CD4-positive, alpha-beta T cell treated with Interleukin-12 subunit alpha and Interleukin-12 subunit beta, for 1 hour (primary cell): ENCODE measurements at regions not wholly inside any gene's neighbourhood (a gene's known extent, or its start where the extent isn't known, plus 50 kb on each side); places are given as distances from the start of the nearest gene placed in this dataset.

Experiments
- DNase-seq: peaks from one replicate; pipeline ENCODE4 v3.0.0-alpha.2; 2020

DNA sequence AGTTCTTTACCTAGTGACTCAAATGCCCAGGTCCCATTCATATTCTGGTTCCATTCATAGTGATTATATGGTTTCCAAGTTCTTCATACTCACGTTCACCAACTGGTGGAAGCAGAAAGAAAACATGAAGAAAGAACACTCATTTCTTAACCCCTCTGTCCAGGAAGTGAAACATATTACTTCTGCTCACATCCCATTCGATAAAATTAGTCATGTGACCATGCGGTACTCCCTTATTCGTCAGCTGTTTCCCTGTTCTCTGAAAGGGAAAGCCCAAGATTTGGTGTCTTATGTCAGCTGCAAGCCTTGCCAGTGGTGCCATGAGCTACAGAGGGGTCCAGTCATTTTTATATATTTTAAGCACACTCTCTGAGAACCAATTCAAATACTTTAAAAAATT is 387.0 kb upstream of the DMAC1 start:
- no peak for DNase-seq

DNA sequence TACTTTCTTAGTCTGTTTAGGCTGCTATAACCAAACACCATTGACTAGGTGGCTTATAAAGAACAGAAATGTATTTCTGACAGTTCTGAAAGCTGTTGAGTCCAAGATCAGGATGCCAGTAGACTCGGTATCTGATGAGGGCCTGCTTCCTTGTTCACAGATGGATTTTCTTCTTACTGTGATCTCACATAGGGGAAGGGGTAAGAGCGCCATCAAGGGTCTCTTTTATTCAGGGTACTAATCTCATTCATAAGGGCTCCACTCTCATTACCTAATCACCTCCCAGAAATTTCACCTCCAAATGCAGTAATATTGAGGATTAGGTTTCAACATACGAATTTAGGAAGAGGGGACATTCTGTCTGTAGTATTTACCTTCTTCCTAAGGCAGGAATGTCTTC is 384.0 kb upstream of the DMAC1 start:
- DNase-seq = no peak

DNA sequence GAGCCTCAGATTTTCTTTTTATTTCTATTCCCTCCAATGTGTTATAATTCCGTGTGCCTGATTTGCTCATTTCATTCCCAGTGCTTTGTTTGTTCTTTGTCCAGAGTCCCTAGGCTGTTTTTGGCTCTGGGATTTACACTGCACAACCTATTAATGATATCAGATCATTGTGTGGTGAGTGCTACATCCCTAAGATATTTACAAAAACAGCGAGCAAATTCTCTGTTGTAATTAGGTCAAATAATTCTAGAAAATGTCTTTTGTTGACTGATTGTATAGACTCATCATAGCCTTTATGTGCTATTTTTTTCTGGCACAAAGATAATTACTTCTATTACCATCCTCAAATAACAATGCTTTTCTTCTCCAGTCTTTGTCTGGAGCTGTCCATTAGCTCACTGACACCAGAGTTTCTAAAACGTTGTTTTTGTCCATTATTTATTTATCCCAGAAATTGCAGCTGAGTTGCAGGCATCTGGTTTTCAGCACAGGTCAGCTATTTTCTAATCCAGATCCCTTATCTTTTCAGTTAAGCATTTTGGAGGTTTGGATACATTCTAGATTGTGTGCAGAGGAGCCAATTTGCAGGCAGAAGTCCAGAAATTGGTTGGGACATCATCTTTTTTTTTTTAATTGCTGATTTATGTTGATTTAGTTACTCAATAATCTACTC is 379.9 kb upstream of the DMAC1 start:
- DNase-seq = no peak

DNA sequence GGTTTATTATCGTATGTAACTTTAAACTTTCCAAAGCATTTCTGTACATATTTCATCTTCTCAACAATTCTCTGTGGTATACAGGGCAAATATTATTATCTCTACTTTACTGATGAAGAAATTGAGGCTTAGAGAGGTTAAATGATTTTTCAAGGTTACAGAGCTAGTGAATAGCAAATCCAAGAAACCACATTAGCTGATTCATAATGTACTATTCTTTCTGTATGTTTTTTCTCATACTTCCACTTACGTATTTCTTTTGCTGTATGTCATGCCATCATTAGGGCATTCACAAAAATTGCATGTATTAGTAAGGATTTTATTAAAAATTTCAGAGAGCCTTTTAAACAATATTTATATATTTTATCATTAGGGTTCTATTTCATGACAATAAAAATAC is 372.4 kb upstream of the DMAC1 start:
- no peak for DNase-seq

DNA sequence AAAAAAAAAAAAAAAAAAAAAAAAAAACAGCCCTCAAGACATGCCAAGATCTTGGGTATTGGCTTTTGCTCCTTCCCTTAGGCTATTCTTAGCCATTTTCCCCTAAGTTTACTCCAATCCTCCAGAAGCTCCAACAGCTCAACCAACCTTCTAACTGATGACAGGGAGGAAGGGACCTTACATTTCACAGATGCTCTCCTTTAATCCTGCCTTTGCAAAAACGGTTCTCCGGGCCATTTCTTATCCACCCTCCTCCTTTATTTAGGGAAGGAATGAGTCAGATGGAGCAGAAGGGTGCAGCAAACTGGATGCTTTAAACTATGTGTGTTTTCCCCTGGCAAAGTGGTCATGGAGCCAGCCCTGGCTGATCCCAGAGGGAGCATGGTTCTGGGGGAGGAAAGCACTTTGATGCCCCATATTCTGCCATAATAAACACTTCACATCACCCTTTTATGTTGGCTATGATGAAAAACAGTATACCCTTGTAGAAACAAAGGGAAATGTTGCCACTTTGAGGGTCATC is 369.4 kb upstream of the DMAC1 start:
- DNase-seq = no peak

DNA sequence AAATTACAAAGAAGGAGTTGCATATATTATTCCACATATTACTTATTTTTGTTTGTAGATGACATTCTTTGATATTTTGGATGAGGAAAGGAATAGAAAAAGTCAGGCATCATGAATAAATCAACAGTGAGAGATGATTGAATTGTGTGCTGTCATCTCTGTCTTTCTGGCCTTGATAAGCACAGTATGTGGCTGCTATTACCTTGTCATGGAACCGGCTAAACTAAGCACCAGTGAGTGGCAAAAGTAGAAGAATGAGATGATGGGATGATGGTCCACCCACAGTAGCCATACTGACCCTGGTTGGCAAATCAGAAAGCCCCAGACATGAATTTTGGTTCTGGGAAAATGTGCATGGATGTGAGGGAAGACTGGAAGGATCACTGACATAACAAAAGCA is 361.2 kb upstream of the DMAC1 start:
- DNase-seq = no peak

DNA sequence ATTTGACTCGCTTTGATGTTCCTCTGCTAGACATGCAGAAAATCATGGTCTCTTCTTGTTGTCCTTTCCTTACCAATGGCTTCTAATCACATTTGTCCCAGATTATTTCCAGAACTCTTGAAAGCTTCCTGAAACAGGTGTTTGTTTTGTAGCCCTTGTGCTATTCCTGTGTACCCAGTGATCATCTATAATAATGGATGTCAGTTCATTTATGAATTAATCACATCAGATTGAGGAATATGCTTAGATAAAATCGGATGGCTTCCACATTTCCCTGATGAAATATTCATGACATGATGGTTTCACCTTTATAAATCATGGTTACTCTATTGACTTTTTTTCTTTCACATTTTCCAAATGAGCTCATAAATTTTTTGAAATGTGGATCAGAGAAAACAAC is 359.0 kb upstream of the DMAC1 start:
- DNase-seq = no peak

DNA sequence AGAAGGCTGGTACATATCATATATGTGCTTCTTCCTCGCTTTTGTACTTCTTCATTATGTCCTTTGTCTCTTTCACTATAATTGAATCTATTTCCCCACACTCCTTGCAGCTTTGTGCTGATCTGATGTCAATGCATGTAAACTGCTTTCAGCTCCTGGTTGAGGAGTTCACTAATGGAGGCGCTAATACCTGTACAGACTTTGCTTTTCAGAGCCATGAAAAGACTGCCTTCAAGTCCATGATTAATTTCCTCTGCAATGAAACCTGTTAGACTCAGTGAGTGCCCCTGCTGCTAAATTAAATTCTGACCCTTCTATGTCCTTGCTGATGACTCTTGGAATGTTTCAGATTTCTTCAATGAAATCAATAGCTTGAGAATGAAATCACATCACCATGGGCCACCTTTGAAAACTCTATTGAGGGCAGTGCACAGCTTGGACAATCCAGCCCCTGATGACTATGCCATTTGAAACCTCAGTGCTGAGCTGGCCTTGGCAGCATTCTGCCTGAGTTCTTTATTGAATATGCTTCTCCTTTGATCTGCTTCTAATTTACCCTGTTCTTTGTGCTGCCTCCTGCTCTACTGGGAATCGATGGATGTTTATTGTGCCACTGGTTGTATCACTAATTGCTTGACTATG is 358.2 kb upstream of the DMAC1 start:
- no peak for DNase-seq

DNA sequence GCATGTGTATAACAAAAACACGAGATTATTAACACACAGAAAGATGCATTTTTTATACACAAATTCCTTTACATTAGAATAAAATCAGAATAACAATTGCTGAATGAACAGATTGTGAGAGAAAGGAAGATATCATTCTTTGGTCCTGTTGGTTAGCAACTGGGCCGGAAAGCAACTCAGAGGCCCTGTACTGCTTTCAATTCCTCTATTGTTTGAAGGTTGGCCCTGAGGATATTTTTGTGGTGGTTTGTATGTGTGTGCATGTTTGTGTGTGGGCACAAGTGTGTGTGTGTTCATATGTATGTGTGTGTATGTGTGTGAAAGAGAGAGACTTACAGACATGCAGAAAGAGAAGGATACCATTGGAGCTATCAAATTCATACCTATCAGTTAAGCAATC is 356.8 kb upstream of the DMAC1 start:
- no peak for DNase-seq

DNA sequence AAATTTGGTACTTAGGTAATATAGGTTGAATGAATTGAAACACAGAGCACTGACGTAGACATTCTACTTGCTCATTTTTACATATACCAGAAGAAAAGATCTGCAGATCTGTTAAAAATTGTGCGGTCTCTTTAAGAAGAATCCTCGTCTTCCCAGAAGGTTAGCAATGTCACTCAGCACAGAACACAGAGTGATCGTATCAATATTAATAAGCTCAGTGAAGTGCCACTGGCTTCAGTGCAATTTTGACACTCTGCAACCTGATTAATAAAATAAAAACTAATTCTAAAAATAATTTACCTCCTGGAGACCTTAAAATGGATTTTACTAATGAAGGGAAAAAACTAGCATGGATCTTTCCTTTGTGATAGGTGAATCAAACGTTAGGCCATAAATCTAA is 356.1 kb upstream of the DMAC1 start:
- DNase-seq = no peak

DNA sequence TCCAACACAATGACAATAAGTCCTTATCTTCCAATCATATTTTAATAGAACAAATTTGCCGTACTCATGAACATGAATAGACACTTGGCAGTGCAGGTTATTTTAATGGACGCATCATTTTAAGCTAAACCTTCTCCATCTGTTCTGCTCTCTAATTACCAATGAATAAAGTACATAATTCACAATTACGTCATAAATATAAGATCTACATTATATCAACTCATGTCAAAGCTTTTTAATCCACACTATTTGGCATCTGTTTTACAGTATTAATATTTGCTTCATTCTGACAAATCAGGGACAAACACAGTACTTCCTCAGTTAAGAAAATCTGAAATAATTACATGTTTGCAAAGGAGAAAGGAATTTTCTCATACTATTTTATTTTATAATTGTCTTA is 344.1 kb upstream of the DMAC1 start:
- no peak for DNase-seq

DNA sequence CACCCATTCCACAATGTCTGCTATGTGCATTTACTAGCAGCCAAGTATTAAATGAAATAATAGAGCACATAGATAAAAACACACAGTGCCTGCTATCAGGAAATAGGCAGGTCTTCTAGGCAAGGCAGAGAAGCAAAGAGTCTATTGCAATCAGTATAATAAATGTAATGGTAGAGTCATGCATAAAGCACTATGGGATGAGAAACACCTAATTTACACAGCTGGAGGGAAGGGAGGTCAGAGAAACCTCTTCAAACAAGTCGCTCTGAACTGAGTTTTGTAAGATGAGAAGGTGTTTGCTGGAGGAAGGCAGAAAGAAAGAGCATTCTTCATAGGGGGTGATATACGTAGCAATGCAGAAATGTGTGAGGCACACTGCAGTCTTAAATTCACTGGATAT is 341.0 kb upstream of the DMAC1 start:
- no peak for DNase-seq

DNA sequence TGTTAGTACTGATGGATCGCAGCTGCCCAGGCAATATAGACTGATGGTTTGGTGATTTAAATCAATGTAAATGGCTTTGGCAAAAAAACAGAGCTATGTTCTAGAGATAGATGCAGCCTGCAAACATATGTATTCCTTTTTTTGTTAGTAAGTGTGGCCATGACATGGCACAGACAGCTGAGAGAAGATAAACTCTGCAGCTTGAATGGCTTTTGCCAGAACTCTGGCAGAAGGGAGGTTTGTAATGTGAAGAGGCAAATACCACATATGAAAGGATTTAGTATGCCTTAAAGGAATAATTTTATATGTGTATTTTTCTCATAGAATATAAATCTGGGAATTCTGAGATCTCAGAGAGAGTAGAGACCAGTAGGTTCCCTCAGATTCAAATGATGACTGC is 340.2 kb upstream of the DMAC1 start:
- DNase-seq = no peak

DNA sequence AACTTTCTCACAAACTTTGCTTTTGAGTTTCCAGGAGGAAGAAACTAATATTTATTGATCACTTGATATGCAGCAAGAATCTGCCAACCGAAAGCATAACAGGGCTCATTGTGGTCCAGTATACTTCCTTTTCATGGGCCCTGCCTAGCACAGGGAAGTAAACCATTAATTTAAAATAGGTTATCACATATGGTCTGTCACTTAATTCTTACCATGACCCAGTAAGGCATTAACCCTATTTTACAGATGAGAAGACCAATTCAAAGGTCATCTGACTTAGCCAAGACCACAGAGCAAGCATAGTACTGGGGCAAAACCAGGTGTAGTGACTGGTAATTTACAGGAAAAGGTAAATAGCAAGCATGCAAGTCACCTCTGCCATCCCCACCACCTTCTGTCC is 336.9 kb upstream of the DMAC1 start:
- no peak for DNase-seq

DNA sequence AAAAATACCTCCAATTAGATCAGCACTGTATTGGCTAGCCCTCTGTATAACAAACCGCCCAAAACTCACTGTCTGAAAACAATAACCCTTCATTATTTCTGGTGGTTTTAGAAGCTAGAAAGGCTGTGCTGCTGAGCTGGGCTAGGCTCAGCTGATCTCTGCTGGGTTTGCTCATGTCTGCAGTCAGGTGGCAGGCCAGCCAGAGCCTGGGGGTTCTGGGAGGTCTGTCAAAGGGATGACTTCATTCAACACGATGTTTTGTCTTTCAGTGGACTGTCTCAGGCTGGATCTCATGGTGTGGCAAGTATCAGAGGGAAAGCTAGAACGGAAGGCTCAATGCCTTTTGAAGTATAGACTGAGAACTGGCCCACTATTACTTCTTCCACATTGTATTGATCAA is 335.1 kb upstream of the DMAC1 start:
- no peak for DNase-seq

DNA sequence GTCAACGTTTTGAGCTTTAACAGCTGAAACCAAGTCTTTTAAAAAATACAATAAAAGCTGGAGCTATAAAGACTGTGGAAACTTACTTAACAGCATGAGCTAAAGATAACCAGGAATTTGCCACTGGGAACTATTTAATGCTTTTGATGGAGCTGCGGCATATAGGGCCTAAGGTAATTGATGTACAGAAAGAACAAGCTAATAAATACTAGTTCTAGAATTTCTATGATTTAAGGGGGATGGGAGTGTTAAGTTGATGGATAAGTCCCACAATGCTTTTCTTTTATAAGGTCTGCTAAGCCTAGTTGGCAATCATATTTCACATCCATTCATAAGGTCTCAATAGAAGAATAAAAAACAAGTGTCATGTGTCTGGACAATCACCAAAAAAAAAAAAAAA is 334.0 kb upstream of the DMAC1 start:
- no peak for DNase-seq

DNA sequence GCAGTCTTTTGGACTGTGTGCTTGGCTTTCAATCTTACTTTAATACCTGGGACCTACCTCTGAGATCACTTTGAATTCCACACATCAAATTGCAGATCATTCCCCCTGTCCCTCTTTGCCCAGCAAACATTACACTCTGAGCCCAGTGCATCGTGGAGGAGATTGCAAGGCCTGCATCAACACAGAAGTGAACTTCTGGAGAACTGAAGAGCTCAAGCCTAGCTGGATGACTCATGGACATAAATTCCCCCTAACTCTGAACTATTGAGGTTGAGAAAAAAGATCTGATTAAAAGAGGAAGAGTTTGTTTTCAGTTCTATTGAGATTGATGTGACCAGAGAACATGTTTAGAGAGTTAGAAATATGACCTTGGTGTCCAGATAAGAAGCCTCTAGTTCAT is 316.0 kb upstream of the DMAC1 start:
- DNase-seq = no peak

DNA sequence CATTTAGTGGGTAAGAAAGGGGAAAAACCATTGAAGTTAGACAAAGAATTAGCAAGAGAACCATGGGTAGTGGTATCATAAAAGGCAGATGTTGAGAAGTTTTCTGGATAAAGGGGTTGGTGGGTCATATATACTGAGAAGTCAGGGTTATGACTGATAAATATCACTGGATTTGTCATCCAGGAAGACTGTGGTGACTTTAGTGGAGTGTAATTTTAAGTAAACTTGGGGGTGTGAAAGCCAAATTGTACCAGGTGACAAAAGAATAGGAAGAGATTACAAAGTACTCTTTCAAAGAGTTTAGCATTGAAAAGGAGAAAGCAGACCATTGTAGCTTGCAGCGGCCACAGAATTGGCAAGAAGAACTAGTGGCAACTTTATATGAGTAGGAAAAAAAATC is 315.2 kb upstream of the DMAC1 start:
- no peak for DNase-seq

DNA sequence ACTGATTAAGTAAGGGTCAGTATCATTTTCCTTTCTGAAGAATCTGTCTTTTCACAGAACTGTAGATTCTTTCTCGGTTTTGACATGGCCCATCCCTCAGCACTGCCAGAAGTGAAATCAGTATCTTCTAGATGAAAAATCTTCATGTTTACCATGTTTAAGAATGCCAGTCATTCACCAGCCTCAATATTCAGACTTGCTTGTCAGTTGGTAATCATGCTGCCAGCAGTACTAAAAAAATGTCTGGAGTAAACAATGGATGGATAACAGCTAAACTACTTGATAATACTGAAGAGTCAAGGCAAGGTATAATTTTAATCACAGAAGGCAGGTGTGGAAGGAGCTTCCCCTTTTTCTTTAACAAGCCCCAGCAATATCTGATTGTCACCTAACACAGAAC is 306.8 kb upstream of the DMAC1 start:
- no peak for DNase-seq

DNA sequence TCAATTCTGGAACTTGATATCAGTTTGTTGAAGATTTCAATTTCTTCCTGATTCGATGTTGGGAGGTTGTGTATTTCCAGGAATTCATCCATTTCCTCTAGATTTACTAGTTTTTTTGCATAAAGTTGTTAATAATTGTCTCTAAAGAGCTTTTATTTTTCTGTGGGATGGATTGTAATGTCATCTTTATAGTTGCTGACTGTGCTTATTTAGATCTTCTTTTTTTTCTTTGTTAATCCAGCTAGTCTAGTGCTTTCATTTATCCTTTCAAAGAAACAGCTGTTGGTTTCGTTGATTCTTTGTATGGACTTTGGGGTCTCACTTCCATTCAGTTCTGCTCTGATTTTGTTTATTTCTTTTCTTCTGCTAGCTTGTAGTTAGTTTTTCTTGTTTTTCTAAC is 302.0 kb upstream of the DMAC1 start:
- DNase-seq = no peak

DNA sequence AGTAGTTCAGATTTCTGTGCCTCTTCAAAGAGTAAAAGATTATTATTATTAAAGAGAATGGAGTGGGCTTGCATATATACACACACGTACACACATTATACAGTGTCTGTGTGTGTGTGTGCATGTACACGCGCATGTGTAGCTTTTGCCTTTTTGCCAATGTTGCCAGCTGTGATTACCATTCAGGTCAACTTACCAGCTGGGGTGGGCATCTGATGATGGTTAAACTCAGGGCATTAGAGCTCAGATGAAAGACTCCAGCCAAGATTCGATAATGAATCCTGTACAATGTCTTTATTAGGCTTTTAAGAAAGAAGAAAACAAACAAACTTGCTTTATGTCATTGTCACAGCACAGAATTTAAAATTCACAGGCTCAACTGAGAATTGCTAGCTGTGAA is 296.5 kb upstream of the DMAC1 start:
- DNase-seq = no peak

DNA sequence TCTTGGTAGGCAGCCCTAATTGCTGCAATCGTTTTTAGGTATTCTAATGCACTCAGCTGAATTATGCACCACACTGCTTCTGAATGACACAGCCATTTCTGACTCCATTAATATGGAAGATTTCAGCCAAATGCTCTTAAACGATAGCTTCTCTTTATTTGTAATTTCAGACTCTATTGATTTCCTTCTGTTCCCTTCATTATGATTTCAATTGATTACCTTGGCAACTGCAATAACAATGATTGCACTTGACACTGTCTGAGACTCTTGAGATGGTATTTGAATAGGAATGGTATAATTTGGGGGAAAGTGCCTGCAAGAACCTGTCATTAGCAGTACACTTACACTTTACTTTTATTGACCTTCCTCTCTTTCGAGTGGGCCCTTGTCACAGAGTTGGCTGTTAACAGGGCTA is 296.1 kb upstream of the DMAC1 start:
- DNase-seq = no peak

DNA sequence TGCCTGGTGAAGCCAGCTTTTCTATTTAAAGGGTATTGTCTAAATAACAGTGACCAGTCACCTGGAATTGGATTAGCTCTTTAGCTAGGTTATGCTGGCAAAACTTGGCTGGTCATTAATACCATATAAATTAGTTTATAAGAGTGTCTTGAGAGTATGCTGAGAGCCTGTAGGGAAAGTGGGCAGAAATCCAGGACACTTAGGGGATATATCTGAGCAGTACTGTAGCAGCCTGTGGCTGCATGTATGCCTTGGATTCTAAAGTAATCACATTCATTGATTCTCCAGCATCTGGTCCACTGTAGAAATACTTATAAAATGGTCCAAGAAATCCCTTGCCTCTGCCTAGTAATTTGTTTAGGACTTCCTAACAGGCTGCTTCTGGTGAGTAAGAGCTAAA is 288.9 kb upstream of the DMAC1 start:
- DNase-seq = no peak

DNA sequence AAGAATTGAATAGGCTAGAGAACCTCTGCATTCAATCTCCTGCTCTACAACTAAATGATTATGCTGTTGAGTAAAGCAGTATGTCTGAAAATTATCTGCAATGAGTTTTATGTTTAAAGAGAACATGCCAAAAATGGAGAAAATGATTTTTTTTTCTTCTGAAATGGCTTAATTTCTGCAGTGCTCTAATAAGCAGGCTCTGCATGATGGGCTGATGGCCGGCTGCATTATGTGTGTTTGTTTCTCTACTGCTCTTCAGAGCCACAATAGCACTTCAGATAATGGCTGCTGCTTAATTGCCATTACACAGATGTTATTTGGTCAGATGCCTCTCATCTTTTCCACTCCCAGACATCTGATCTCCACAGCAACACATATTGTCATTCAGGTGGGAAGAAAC is 286.4 kb upstream of the DMAC1 start:
- no peak for DNase-seq

DNA sequence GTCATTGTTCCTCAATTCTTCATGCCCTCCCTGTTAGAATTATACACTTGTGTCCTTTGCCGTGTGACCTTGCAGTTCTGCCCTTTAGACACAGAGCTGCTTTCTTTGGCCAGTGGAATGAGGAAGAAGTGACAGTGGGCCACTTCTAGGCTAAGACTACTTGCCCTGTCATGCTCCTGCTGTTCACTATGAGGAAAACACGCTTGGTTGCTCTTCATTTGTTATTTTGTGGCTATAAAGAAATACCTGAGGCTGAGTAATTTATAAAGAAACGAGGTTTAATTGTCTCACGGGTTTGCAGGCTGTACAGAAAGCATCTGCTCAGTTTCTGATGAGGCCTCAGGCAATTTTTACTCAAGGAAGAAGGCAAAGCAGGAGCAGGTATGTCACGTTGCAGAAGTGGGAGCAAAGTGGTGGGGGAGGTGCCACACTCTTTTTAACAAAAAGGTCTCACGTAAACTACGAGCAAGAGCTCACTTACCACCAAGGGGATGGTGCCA is 279.1 kb upstream of the DMAC1 start:
- no peak for DNase-seq
